ENCODE measurements at regions not wholly inside any gene's neighbourhood (a gene's known extent, or its start where the extent isn't known, plus 50 kb on each side); places are given as distances from the start of the nearest gene placed in this dataset.

- Mint-ChIP-seq H3K4me1 (no peaks in the 10 kb centered on the region), H3K36me3 (no peaks in the 10 kb centered on the region)
Measured at GRCh38 chr9:86586144-86586494, 231.9 kb upstream of the TUT7 start.

GRCh38 chr9:86585422-86586143, 231.4 kb upstream of the TUT7 start:
- Histone ChIP-seq H3K9ac (ENCODE audit: insufficient read depth, low read length, poor library complexity, severe bottlenecking) (no peak overlapping the region), H3K27me3 (ENCODE audit: control insufficient read depth in 2 of 2, insufficient read depth in 2 of 2, low read length in 2 of 2) (no peaks in the 10 kb centered on the region), H2AFZ (ENCODE audit: insufficient read depth, low read depth, low read length, poor library complexity, severe bottlenecking) (no peak overlapping the region), H3K9me3 (replicated peaks in 1 of 2; ENCODE audit: control insufficient read depth in 1 of 2, insufficient read depth in 1 of 2, low read length in 2 of 2) (no peaks in the 10 kb centered on the region), H3K79me2 (ENCODE audit: insufficient read depth, low read length) (no peaks in the 10 kb centered on the region), H3K4me1 (ENCODE audit: control insufficient read depth in 1 of 2, insufficient read depth in 2 of 2, low read length in 2 of 2) (no peaks in the 10 kb centered on the region), H4K20me1 (ENCODE audit: insufficient read depth, low read length) (no peaks in the 10 kb centered on the region), H3K36me3 (replicated peaks in 1 of 2; ENCODE audit: control insufficient read depth in 1 of 2, insufficient read depth in 2 of 2, low read length in 2 of 2) (no peaks in the 10 kb centered on the region), H3K27ac (ENCODE audit: low read depth in 1 of 2, low read length in 2 of 2) (no peak overlapping the region), H3K4me2 (replicated peaks; ENCODE audit: extremely low read depth, low read length, poor library complexity, severe bottlenecking) (no peak overlapping the region), H3K4me3 (replicated peaks in 1 of 3; ENCODE audit: low read depth in 2 of 3, low read length in 3 of 3) (no peak overlapping the region)
- Mint-ChIP-seq H3K4me1 (no peaks in the 10 kb centered on the region), H3K9me3 (peaks cover 0 to 7% (median 3%) of the 10 kb centered on the region in 7 donors), H3K27ac (no peak overlapping the region), H3K36me3 (no peaks in the 10 kb centered on the region), H3K27me3 (ENCODE audit: low read depth in 3 of 3) (peaks cover 0 to 10% (median 2%) of the 10 kb centered on the region in 3 donors), H3K4me3 (no peak overlapping the region)
- intact Hi-C loops (cut with micrococcal nuclease): no loop called here
- DNase-seq: no peak
- 100% methylated on average over 1 of the region's 7 CpGs for WGBS (ENCODE audit: insufficient coverage)
- TF ChIP-seq CTCF (IDR thresholded peaks at IDR 0.05): no peak

More at GRCh38 chr9:86586144-86586494, 231.9 kb upstream of the TUT7 start:
- H3K36me3 ChIP-seq (replicated peaks in 1 of 2; ENCODE audit: control insufficient read depth in 1 of 2, insufficient read depth in 2 of 2, low read length in 2 of 2): no peaks in the 10 kb centered on the region
- H3K27ac ChIP-seq (ENCODE audit: low read depth in 1 of 2, low read length in 2 of 2): no peak overlapping the region
- no peaks in the 10 kb centered on the region for H4K20me1 ChIP-seq (ENCODE audit: insufficient read depth, low read length)
- no peaks in the 10 kb centered on the region for H3K9me3 ChIP-seq (replicated peaks in 1 of 2; ENCODE audit: control insufficient read depth in 1 of 2, insufficient read depth in 1 of 2, low read length in 2 of 2)
- intact Hi-C loops (cut with micrococcal nuclease): no loop called here
- Mint-ChIP-seq H3K4me3 (no peak overlapping the region), H3K27ac (no peak overlapping the region), H3K27me3 (ENCODE audit: low read depth in 3 of 3) (peaks cover under 1 to 9% (median 2%) of the 10 kb centered on the region in 3 donors), H3K9me3 (peaks cover 0 to 7% (median 3%) of the 10 kb centered on the region in 7 donors)
- no peak for TF ChIP-seq CTCF (IDR thresholded peaks at IDR 0.05)
- no peak overlapping the region for H3K4me3 ChIP-seq (replicated peaks in 1 of 3; ENCODE audit: low read depth in 2 of 3, low read length in 3 of 3)
- no peaks in the 10 kb centered on the region for H3K27me3 ChIP-seq (ENCODE audit: control insufficient read depth in 2 of 2, insufficient read depth in 2 of 2, low read length in 2 of 2)
- H2AFZ ChIP-seq (ENCODE audit: insufficient read depth, low read depth, low read length, poor library complexity, severe bottlenecking): no peak overlapping the region
- H3K4me2 ChIP-seq (replicated peaks; ENCODE audit: extremely low read depth, low read length, poor library complexity, severe bottlenecking): no peak overlapping the region
- no peaks in the 10 kb centered on the region for H3K79me2 ChIP-seq (ENCODE audit: insufficient read depth, low read length)
- no peak for DNase-seq
- no peak overlapping the region for H3K9ac ChIP-seq (ENCODE audit: insufficient read depth, low read length, poor library complexity, severe bottlenecking)
- H3K4me1 ChIP-seq (ENCODE audit: control insufficient read depth in 1 of 2, insufficient read depth in 2 of 2, low read length in 2 of 2): no peaks in the 10 kb centered on the region

Measured in CD14-positive monocyte (primary cell).